GM20431 (cell line): ENCODE measurements at regions not wholly inside any gene's neighbourhood (a gene's known extent, or its start where the extent isn't known, plus 50 kb on each side); places are given as distances from the start of the nearest gene placed in this dataset.

ENCODE experiments used
- in situ Hi-C: fragments of 300-500 bp; cut with MseI, MboI; formaldehyde crosslinking; loops from one replicate; pipeline ENCODE4 v1.15.0; 2020; ENCODE audit warnings: low sequenced_read_pairs; ENCODE audit not compliant: unreplicated experiment

DNA sequence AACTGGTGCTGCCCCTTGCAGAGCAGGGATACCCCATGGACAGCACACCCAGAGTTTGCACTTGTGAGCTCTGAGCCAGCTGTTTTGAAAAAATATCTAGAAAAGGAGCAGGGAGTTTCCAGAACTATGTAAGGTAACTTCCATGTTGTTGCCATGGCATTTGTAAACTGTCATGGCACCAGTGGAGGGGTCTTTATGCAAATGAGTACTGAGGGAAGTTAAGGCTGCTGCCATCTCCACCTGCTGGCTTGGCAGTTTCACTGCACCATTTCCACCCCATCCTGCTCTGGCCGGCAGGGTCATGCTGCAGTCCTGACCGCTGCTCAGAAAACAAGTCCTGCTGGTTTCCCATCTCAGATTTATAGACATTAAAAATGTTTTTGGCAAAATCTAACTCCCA is 52.3 kb upstream of the SNTG2 start:
- in situ Hi-C loops: no loop called here

DNA sequence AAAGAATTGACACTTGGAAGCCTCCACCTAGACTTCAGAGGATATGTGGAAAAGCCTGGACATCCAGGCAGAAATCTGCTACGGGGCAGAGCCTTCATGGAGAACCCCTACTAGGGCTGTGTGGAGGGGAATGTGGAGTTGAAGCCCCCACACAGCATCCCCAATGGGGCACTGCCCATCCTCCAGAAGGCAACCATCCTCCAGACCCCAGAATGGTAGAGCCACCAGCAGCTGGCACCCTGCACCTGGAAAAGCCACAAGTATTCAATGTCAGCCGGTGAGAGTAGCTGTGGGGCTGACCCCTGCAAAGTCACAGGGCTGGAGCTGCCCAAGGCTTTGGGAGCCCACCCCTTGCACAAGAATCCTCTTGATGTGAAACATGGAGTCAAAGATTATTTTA is 53.6 kb upstream of the SNTG2 start:
- in situ Hi-C loops: no loop called here

DNA sequence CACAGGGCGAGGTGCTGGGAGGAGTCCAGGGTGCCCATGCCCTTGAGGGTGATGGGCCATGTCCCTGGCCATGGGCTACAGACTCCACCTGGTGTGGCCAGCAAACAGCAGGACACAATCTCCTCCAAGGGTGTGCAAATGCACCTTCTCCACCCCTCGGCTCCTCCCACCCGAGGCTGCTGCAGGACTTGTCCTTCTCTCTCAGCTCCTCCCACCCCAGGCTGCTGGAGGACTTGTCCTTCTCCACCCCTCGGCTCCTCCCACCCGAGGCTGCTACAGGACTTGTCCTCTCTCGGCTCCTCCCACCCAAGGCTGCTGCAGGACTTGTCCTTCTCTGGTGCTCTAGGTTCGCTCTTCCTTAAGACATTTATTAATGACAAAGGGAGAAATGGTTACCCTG is 57.3 kb upstream of the SNTG2 start:
- in situ Hi-C loops: no loop called here

DNA sequence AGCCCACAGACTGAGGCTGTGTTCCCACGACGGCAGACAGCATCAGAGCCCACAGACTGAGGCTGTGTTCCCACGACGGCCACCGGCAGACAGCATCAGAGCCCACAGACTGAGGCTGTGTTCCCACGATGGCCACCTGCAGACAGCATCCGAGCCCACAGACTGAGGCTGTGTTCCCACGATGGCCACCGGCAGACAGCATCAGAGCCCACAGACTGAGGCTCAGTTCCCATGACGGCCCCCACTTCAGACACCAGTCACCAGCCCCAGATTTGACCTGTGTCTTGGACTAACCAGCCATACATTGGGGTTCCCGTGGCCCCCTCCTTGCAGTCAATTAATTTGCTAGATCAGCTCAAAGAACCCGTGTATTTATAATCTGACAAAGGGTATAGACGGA is 57.8 kb upstream of the SNTG2 start:
- in situ Hi-C loops: no loop called here

DNA sequence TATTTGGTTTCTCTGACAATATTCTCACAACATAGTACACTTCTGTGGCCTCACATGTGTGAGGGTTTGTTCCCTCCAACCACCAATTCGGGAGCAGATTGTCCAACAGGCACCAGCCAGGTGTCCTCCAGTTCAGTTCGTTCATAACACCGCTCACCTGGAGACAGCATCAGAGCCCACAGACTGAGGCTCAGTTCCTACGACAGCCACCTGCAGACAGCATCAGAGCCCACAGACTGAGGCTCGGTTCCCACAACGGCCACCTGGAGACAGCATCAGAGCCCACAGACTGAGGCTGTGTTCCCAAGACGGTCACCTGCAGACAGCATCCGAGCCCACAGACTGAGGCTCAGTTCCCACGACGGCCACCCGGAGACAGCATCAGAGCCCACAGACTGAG is 58.2 kb upstream of the SNTG2 start:
- in situ Hi-C loops: no loop called here

DNA sequence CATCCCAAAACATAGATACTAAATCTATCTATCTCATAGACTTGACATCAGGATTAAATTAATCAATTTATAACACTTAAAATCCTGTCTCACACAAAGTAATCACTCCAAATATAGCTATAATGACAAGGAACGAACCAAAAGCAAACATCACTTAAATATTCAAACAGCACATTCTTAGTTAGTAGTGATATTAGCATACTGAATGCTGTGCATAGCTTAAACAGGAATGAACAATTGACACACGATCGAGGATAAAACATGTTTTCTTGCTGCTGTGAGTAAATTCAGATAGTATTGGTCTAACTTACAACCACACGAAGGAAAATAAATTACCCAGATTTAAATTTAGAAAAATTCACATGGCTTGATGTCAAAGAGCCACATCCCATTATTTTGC is 58.9 kb upstream of the SNTG2 start:
- in situ Hi-C loops: no loop called here

DNA sequence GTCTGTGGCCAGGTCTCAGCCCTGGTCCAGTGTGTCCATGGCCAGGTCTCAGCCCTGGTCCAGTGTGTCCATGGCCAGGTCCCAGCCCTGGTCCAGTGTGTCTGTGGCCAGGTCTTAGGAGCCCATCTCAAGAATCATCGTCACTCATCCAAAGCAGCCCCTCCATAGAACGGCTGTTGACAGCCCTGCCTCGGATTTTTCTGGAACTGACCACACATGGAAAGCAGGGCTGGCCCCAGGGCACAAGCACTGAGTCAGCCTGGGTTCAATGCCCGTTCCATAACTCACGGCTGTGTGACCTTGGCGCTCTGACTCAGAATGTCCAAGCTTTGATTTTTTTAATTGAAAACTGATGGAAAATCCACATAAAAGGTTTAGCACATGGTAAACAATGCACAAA is 59.9 kb upstream of the SNTG2 start:
- in situ Hi-C loops: no loop called here

DNA sequence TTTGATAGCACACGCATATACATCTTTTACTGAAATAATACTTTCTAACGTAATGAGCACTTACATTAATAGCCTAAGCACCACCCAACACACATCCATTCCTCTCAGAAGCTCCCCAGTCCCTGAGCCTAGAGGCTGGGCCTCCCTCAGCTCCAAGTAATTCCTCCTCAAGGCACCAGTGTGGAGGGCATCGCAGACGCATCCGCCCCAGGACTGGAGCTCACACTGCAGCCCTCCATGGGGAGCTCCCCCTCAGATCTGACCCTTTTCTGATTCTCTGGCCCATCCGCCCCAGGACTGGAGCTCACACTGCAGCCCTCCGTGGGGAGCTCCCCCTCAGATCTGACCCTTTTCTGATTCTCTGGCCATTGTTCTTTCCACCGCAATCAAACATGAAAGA is 60.4 kb upstream of the SNTG2 start:
- in situ Hi-C loops: no loop called here

DNA sequence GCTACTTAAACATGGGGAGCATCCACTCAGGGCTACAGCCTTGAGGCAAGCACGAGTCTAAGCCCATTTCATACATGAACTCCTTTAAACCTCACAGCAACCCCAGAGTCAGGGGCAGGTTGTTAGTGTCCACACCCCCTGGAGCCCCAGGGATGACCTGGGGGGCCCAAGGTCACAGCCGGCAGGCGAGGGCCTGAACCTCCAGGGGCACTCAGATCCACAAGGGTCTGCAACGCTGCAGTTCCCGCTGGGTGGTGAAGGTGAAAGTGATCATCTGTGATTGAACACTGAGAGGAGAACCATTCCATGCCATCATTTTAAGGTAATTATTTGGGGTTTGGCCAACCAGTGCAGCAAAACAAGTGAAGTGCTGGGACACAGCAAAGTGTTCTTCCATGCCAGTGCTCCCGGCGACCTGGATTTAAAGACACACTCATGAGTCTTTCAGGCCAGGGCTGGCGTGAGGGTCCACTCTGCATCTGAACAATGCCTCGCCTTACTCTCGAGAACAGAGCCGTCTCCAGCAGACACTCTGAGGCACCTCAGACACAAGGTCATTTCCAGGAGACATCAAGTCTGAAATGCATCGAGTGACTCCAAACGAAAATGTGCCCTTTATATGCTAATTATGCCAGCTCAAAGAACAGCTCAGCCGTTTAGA is 61.6 kb upstream of the SNTG2 start:
- in situ Hi-C loops: no loop called here

DNA sequence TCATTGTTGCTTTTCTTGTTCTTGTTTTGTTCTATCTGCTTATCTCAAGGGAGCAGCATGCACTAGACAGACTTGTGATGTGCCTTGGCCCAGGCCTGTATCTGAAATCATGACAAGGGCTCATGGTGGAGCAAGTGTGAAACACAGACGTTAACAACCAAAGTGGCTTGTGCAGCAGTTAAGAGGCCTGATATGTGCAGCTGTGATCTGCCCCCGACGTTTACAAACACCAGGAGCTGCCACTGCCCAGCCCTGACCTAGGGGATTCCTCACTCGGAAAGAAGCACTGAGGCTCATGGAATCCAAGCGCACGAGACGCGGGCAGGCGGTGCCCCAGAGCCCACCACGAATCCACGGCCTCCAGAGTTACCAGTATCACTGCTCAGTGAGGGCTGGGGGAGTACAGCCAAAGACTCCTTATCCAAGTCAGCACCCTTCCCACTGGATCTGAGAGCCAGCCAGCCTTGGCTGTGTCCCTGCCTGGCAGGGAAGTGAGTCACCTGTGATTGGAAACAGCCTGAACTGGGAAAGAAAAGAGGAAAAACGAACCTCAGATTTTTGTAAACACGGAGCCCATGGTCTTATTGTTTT is 62.3 kb upstream of the SNTG2 start:
- in situ Hi-C loops: no loop called here

DNA sequence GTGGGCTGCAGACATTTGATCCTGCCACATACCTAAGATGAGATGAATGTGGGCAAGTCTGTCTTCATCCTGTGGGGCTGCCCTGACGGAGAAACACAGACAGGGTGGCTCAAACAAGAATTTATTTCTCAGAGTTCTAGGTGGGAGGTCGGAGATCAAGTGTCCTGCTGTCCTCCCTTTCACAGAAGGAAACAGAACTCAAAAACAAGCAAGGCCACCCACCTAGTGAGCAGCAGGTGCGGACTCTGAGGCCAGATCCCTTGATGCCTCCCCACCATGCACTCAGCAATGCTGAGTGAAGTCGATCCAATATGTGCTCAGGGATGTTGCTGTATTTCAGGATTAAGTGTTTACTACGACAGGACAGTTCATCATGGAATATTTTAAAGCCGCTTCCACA is 63.0 kb upstream of the SNTG2 start:
- in situ Hi-C loops: no loop called here

DNA sequence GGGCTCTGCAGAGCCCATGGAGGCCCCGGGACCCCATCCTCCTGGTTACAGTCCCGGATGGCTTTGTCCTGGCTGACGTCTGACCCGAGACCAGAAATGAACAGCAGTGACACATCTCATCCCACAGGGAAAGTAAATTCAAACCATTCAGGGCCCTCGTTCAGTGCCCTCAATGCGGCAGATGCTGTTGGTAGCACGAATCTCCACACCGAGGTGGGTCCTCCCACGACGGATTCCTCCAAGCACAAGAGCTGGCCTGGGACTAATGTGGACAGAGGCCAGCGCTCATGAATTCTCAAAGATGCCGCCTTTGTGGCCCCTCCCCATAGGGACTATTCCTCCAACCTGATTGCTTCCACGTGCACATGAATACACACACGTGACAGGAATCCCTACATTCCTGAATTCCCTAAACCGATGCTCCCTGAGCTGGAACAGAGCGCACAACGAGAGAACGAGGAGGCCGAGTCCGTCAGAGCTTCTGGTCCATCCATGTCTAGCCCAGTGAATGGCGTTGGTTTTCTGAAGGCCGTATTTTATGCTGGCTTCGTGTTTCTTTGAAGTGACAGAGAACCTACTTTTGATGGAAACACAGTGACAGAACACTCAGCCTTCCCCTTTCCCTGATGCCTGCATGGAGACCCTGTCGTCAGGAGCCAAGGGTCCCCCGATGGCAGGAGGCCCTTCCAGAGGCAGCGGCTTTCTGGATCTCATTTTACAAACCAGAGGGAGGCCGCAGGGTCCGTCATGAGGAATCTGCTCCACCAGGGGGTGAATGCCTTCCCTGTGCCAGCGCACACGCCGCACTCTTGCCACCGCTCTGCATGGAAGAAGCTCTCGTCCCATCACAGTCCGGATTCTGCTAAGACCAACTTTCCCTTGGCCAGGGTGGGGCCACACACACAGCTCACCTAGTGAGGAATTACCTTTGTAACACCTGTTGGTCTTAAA is 64.3 kb upstream of the SNTG2 start:
- in situ Hi-C loops: no loop called here

DNA sequence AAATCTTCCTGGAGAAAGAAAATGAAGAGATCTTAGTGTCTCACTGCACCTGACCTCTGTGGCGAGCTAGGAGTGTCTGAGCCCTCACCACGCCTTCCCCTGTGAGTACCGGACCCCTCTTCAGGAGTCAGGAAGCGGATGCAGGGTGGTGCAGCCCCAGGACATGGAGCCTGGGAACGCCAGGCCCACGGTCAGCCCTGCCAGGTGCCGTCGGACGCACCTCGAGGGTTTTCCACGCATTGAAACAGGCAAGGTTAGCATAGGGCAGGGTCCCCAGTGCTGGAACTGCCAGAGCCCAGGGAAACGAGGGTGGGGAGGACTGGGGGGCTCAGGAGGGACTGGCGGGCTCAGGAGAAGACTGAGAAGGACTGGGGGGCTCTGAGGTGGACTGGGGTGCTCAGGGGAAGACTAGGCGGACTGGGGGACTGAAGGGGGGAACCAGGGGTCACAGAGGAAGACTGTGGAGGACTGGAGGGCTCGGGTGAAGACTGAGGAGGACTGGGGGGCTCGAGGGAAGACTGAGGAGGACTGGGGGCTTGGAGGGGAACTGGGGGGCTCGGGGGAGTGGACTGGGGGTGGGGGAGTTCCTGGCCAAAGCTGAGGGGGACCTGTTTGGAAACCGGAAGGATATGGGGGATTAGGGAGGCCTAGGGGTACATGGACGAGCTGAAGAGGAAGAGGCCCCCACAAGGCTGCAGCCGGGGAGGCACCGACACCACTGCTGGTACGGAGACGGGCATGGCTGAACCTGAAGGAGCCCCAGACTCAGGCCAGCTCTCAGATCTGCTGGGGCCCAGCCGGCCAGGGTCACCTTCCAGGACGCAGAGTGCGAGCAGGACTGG is 65.2 kb upstream of the SNTG2 start:
- in situ Hi-C loops: no loop called here

DNA sequence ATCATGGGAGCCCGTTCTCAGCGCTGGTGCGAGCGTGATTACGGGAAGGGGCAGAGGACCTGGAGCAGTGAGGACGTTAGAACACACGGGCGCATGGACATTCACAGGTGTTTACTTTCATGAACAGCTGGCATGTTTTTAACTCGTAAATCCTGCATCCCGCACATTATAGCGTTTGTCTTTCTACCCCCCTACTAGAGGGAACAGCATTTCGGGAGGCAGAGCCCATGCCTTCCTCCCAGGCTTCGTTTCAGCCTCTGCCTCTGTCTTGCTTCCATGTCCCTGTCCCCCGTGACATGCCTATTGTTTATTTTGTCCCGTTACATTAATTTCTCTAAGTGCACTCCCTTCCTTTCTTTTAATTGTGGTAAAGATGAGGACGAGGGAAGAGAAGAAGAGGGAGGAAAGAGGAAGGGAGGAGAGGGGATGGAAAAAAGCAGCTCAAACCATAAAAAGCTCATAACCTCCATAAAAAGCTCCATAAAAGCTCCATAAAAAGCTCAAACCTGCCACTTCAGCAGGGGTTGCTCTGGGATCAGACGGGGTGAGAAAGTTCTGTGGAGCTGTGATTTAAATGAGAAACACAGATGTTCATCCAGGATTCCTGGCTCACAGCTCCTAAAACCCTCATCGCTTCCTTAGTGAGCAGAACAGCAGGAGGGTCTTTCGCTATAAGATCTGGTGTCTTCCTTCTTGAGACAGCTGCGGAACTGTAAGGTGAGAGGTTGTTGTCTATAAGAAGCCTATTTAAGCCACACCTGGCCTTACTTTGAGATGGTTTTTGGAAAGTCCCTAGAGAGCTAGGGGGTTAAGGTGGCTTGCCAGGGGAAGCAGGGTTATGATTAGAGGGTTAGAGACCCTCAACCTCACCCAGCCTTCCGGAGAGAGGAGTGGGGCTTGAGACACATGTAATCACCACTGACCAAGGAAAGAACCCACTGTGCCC is 66.6 kb upstream of the SNTG2 start:
- in situ Hi-C loops: no loop called here

DNA sequence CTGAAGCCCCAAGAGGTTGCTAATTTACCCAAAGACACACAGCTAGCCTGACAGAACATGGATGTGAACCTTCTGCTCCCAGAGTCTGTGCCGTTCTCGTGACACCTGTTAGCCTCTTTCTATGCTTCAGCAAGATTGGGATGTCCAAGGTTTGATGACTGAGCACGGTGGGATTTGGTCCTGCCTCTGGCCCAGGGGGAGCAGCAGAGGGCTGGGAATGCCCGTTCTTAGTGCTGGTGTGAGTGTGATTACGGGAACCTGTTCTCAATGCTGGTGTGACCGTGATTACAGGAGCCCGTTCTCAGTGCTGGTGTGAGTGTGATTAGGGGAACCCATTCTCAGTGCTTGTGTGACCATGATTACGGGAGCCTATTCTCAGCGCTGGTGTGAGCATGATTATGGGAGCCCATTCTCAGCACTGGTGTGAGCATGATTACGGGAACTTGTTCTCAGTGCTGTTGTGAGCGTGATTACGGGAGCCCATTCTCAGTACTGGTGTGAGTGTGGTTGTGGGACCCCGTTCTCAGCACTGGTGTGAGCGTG is 67.3 kb upstream of the SNTG2 start:
- in situ Hi-C loops: no loop called here

DNA sequence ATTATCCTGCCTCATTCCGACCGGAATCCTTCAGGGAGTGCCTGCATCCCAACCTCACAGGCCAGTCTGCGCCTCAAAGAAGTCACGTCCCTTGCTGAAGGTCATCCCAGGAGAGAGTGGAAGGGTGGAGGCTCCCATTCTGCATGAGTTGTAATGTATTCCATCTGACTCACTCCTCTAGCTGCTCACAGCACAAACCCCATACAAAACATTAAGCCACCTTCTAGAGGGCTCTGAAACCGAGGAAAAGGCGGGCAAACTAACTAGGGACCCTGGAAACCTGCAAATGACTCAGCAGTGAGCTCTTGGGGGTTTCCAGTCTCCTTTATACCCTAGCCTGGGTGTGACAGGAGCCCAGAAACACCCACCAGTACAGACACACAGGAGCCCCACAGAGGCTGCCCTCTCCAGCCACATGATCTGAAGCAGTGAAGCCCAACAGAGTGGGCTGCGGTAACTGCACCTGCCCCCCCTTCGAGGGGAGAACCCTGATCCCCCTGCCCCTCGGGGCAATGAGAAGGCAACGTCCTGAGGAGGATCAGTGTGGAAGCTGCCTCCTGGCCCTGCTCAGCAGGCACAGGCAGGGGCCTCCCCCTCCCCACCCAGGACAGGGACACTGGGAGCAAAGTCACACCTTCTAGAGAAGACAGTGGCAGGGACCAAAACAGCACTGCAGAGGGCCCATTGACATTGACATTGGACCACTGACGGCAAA is 69.3 kb upstream of the SNTG2 start:
- in situ Hi-C loops: no loop called here

DNA sequence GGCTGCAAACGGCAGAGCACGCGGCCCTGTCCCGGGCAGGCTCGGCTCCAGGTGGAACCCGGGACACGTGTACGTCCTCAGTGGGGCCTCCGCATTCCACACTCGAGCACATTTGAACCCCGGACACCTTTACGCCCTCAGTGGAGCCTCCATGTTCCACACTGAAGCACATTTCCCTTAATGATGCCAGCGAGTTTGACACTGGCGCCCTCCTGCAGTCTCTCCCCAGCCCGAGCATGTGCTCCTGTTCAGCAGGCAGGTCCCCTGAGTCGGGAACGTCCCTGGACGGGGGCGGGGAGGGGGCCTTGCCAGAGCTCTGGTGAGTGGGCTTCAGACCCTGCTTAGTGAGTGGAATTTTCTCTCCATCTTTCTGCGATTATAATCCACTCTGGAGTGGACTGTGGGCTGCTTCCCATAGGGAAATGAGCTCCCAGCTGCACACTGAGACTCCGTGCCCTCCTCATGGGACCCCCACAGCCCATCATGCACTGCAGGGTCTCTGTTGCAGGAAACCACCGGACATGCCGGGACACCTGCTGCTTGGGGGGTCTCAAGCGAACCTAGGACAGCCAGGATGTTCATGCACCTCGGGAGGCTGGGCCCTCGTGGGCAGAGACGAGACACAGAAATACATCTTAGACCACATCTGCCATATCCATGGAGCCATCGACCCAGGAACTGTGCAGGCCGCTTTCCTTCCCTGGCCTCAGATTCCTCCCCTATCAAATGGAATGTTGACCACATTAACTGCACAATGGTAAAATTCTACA is 70.3 kb upstream of the SNTG2 start:
- in situ Hi-C loops: no loop called here

DNA sequence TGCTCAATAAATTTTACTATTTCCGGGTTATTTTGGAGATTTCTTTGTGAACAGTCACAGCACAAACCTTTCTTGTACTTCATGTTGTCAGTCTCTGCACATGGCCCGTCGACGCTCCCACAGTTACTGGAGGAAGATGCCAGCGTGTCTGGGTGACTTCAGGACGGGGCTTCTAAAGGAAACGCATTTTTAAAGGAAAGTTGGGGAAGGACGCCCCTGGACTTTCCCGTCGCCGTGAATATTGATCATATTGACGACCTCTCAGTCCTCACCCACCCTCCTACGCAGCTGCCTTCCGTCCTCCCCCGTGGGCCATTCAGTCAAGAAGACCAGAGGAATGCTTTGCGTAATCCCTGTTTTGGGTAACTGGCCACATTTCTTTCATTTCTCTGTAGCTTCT is 71.1 kb upstream of the SNTG2 start:
- in situ Hi-C loops: no loop called here
